H9 (cell line): ENCODE measurements at regions not wholly inside any gene's neighbourhood (a gene's known extent, or its start where the extent isn't known, plus 50 kb on each side); places are given as distances from the start of the nearest gene placed in this dataset.

Experiments
- DNase-seq: peaks from one replicate; pipeline ENCODE4 v3.0.0-alpha.2; 2017
- H2AFZ ChIP-seq: one replicate; pipeline ENCODE4 v1.6.1; 2013; ENCODE audit warnings: mild to moderate bottlenecking, low read length, control low read depth, moderate library complexity
- H2AK5ac ChIP-seq: 2 replicates; pipeline ENCODE4 v1.6.1; 2013; ENCODE audit warnings: low read length, control low read depth, mixed read lengths; ENCODE audit not compliant: insufficient read length
- H2BK120ac ChIP-seq: one replicate; pipeline ENCODE4 v1.6.1; 2013; ENCODE audit warnings: low read depth, mild to moderate bottlenecking, low read length, control low read depth, inconsistent platforms; ENCODE audit not compliant: poor library complexity, severe bottlenecking
- H2BK12ac ChIP-seq: 2 replicates; pipeline ENCODE4 v1.6.1; 2013; ENCODE audit warnings: low read length, control low read depth, mixed read lengths, low read depth; ENCODE audit not compliant: insufficient read length
- H2BK15ac ChIP-seq: 2 replicates; pipeline ENCODE4 v1.6.1; 2013; ENCODE audit warnings: low read depth, low read length, control low read depth
- H2BK20ac ChIP-seq: one replicate; pipeline ENCODE4 v1.6.1; 2013; ENCODE audit warnings: low read depth, mild to moderate bottlenecking, low read length, control low read depth, inconsistent platforms; ENCODE audit not compliant: poor library complexity, severe bottlenecking
- H2BK5ac ChIP-seq: 2 replicates; pipeline ENCODE4 v1.6.1; 2013; ENCODE audit warnings: low read length, control low read depth, mixed read lengths; ENCODE audit not compliant: insufficient read length
- H3K14ac ChIP-seq: 2 replicates; pipeline ENCODE4 v1.6.1; 2013; ENCODE audit warnings: low read length, control low read depth; ENCODE audit not compliant: insufficient read depth
- H3K18ac ChIP-seq: 2 replicates; pipeline ENCODE4 v1.6.1; 2013; ENCODE audit warnings: low read depth, mild to moderate bottlenecking, mixed read lengths, low read length, control low read depth; ENCODE audit not compliant: insufficient read length
- H3K23ac ChIP-seq: 2 replicates; pipeline ENCODE4 v1.6.1; 2013; ENCODE audit warnings: low read length, control low read depth, mixed read lengths, low read depth; ENCODE audit not compliant: insufficient read length
- H3K23me2 ChIP-seq: 2 replicates; pipeline ENCODE4 v1.6.1; 2013; ENCODE audit warnings: low read depth, mild to moderate bottlenecking, mixed read lengths, low read length, control low read depth; ENCODE audit not compliant: insufficient read length, poor library complexity, severe bottlenecking
- H3K27ac ChIP-seq: 2 replicates; pipeline ENCODE4 v1.5.1; 2013; ENCODE audit warnings: low read length, control low read depth, mixed read lengths, low read depth; ENCODE audit not compliant: insufficient read length
- H3K27me3 ChIP-seq: 2 replicates; pipeline ENCODE4 v1.6.1; 2013; ENCODE audit warnings: low read length, control low read depth, inconsistent platforms; ENCODE audit not compliant: insufficient read depth
- H3K4ac ChIP-seq: 2 replicates; pipeline ENCODE4 v1.6.1; 2013; ENCODE audit warnings: low read depth, mild to moderate bottlenecking, control low read depth, inconsistent platforms, low read length, moderate library complexity
- H3K4me1 ChIP-seq: 2 replicates; pipeline ENCODE4 v1.6.1; 2013; ENCODE audit warnings: low read length, control low read depth, inconsistent platforms; ENCODE audit not compliant: insufficient read depth
- H3K4me2 ChIP-seq: 2 replicates; pipeline ENCODE4 v1.6.1; 2013; ENCODE audit warnings: low read length, control low read depth, mixed read lengths; ENCODE audit not compliant: insufficient read length, insufficient read depth
- H3K56ac ChIP-seq: 2 replicates; pipeline ENCODE4 v1.6.1; 2013; ENCODE audit warnings: low read depth, mild to moderate bottlenecking, mixed read lengths, low read length, control low read depth; ENCODE audit not compliant: insufficient read length
- H3K79me1 ChIP-seq: 2 replicates; pipeline ENCODE4 v1.6.1; 2013; ENCODE audit warnings: low read depth, mild to moderate bottlenecking, moderate library complexity, low read length, control low read depth, inconsistent platforms; ENCODE audit not compliant: insufficient read depth, poor library complexity, severe bottlenecking
- H3K79me2 ChIP-seq: 2 replicates; pipeline ENCODE4 v1.6.1; 2013; ENCODE audit warnings: low read length, control low read depth, inconsistent platforms; ENCODE audit not compliant: insufficient read depth
- H3K9ac ChIP-seq: 2 replicates; pipeline ENCODE4 v1.6.1; 2013; ENCODE audit warnings: low read length, control low read depth, mixed read lengths; ENCODE audit not compliant: insufficient read length; ENCODE audit errors: extremely low read depth
- H3K9me3 ChIP-seq: one replicate; pipeline ENCODE4 v1.6.1; 2013; ENCODE audit warnings: low read depth, low read length, inconsistent platforms; ENCODE audit not compliant: control insufficient read depth
- H3T11ph ChIP-seq: one replicate; pipeline ENCODE4 v1.6.1; 2013; ENCODE audit warnings: mild to moderate bottlenecking, low read length, control low read depth, inconsistent platforms
- H4K20me1 ChIP-seq: one replicate; pipeline ENCODE4 v1.6.1; 2013; ENCODE audit not compliant: control insufficient read depth, insufficient read length, insufficient read depth
- H4K5ac ChIP-seq: 2 replicates; pipeline ENCODE4 v1.6.1; 2013; ENCODE audit warnings: low read depth, mild to moderate bottlenecking, mixed read lengths, low read length, control low read depth; ENCODE audit not compliant: insufficient read length
- H4K8ac ChIP-seq: replicated peaks from 2 replicates; pipeline ENCODE4 v1.6.1; 2013; ENCODE audit warnings: low read length, control low read depth, mixed read lengths, low read depth; ENCODE audit not compliant: insufficient read length
- H4K91ac ChIP-seq: 2 replicates; pipeline ENCODE4 v1.6.1; 2013; ENCODE audit warnings: low read depth, mild to moderate bottlenecking, moderate library complexity, mixed read lengths, low read length, control low read depth; ENCODE audit not compliant: insufficient read length
- H3K27ac Mint-ChIP-seq, 3 experiments: 2 replicates in 2 of 3; 3 replicates in 1 of 3; pipeline ENCODE4 v1.8.0; 2020 to 2021; ENCODE audit warnings: mixed read lengths in 3 of 3, mild to moderate bottlenecking in 1 of 3, moderate library complexity in 1 of 3
- H3K27me3 Mint-ChIP-seq: 2 replicates; pipeline ENCODE4 v1.8.0; 2021; ENCODE audit warnings: low read depth, mild to moderate bottlenecking, moderate library complexity, mixed read lengths
- H3K36me3 Mint-ChIP-seq, 3 experiments: 2 replicates in 2 of 3; 3 replicates in 1 of 3; pipeline ENCODE4 v1.8.0; 2020 to 2021; ENCODE audit warnings: low read depth in 3 of 3, mixed read lengths in 3 of 3; ENCODE audit not compliant: insufficient read depth in 1 of 3
- H3K4me1 Mint-ChIP-seq, 2 experiments: 2 replicates each; pipeline ENCODE4 v1.8.0; 2020; ENCODE audit warnings: mixed read lengths in 2 of 2
- H3K4me3 Mint-ChIP-seq, 2 experiments: 2 replicates in 1 of 2; 3 replicates in 1 of 2; pipeline ENCODE4 v1.8.0; 2020 to 2021; ENCODE audit warnings: mild to moderate bottlenecking in 2 of 2, mixed read lengths in 2 of 2, moderate library complexity in 1 of 2
- H3K9me3 Mint-ChIP-seq, 2 experiments: 2 replicates in 1 of 2; 3 replicates in 1 of 2; pipeline ENCODE4 v1.8.0; 2020; ENCODE audit warnings: mild to moderate bottlenecking in 2 of 2, mixed read lengths in 2 of 2, moderate library complexity in 1 of 2
- WGBS: extraction: QIAGEN DNeasy Blood & Tissue Kit; methylation state at CpG from one replicate; pipeline ENCODE4 v1.1.7; 2013; ENCODE audit warnings: missing lambda C conversion rate, low lambda C conversion rate, mixed read lengths; ENCODE audit not compliant: insufficient read length; ENCODE audit errors: extremely low coverage; 5-methylcytosine and 5-hydroxymethylcytosine counted together
- TF ChIP-seq, protein P1 (sequence below): fragments of 200-600 bp; sonication (generic); conservative IDR thresholded peaks from 3 replicates; pipeline ENCODE4 v1.8.0; 2021; ENCODE audit warnings: antibody characterized with exemption, mild to moderate bottlenecking

GRCh38 chr12:84186433-84186832 lies 726.2 kb downstream of the SLC6A15 start:
- Histone ChIP-seq H3K9ac (no peak overlapping the region), H3K4me2 (no peak overlapping the region), H3K4me1 (no peaks in the 10 kb centered on the region), H3K27ac (no peak overlapping the region), H4K5ac (no peak overlapping the region), H3K23ac (no peak overlapping the region), H3K27me3 (no peaks in the 10 kb centered on the region), H2AK5ac (no peak overlapping the region), H2BK12ac (no peak overlapping the region), H2BK15ac (no peak overlapping the region), H3K4ac (no peak overlapping the region), H3T11ph (no peak overlapping the region), H3K23me2 (no peaks in the 10 kb centered on the region), H2BK20ac (no peak overlapping the region), H4K8ac (no peak overlapping the region), H2BK5ac (no peak overlapping the region), H3K79me1 (no peaks in the 10 kb centered on the region), H3K14ac (no peak overlapping the region), H3K18ac (no peak overlapping the region), H2BK120ac (no peak overlapping the region), H2AFZ (no peak overlapping the region), H3K56ac (no peak overlapping the region), H3K9me3 (no peaks in the 10 kb centered on the region), H4K91ac (no peak overlapping the region), H3K79me2 (no peaks in the 10 kb centered on the region), H4K20me1 (no peaks in the 10 kb centered on the region)
- H3K27me3 Mint-ChIP-seq: no peaks in the 10 kb centered on the region
- no CpG with 5 or more reads among the region's 1 CpG for WGBS
- H3K9me3 Mint-ChIP-seq: no peaks in the 10 kb centered on the region
- H3K4me3 Mint-ChIP-seq: no peak overlapping the region
- H3K4me1 Mint-ChIP-seq: peaks cover 7 to 8% of the 10 kb centered on the region in 2 experiments; a peak in 3 of 4 replicates
- no peaks in the 10 kb centered on the region for H3K36me3 Mint-ChIP-seq
- no peak overlapping the region for H3K27ac Mint-ChIP-seq
- TF ChIP-seq, protein P1, sequence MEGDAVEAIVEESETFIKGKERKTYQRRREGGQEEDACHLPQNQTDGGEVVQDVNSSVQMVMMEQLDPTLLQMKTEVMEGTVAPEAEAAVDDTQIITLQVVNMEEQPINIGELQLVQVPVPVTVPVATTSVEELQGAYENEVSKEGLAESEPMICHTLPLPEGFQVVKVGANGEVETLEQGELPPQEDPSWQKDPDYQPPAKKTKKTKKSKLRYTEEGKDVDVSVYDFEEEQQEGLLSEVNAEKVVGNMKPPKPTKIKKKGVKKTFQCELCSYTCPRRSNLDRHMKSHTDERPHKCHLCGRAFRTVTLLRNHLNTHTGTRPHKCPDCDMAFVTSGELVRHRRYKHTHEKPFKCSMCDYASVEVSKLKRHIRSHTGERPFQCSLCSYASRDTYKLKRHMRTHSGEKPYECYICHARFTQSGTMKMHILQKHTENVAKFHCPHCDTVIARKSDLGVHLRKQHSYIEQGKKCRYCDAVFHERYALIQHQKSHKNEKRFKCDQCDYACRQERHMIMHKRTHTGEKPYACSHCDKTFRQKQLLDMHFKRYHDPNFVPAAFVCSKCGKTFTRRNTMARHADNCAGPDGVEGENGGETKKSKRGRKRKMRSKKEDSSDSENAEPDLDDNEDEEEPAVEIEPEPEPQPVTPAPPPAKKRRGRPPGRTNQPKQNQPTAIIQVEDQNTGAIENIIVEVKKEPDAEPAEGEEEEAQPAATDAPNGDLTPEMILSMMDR: no peak
- no peak for DNase-seq
